GM12878 (cell line): ENCODE measurements at regions not wholly inside any gene's neighbourhood (a gene's known extent, or its start where the extent isn't known, plus 50 kb on each side); places are given as distances from the start of the nearest gene placed in this dataset.

Experiments used
- ATAC-seq: fragments of 200-7000 bp; cut with Tn5 transposase; 3 replicates; pipeline ENCODE4 v1.9.1; 2020; ENCODE audit warnings: mild to moderate bottlenecking, moderate library complexity
- BruUV-seq: library from RNA; stranded (reverse); fragments of 400-500 nt; replicated peaks from 2 replicates; lab custom pipeline; 2021; lab: Mats Ljungman, UMichigan
- CTCF ChIA-PET: fragments of 300-600 bp; sonication (Branson Sonifier 250); formaldehyde crosslinking; extraction: SDS; loops from one replicate; lab custom pipeline; 2021; ENCODE audit warnings: inconsistent platforms; lab: Yijun Ruan, JAX
- POLR2A ChIA-PET: fragments of 350-600 bp; formaldehyde crosslinking; extraction: SDS; loops from one replicate; lab custom pipeline; 2021; ENCODE audit warnings: inconsistent platforms; lab: Charles Lee
- RAD21 ChIA-PET: fragments of 300-600 bp; sonication (Branson Sonifier 250); formaldehyde crosslinking; loops from one replicate; lab custom pipeline; 2023; ENCODE audit warnings: antibody characterized with exemption; ENCODE audit not compliant: unreplicated experiment; lab: Charles Lee
- SMC1A ChIA-PET: fragments of 300-600 bp; sonication (Branson Sonifier 250); formaldehyde crosslinking; loops from one replicate; lab custom pipeline; 2023; ENCODE audit not compliant: unreplicated experiment, uncharacterized antibody; lab: Charles Lee
- DNase-seq: peaks from one replicate; pipeline ENCODE4 v3.0.0-alpha.2; 2011; ENCODE audit warnings: low read depth, low spot score
- FAIRE-seq: peaks from 3 replicates; lab custom pipeline; 2011; peaks lifted over from hg19 to GRCh38; lab: Jason Lieb, UNC
- H2AFZ ChIP-seq: 2 replicates; pipeline ENCODE4 v1.6.0; 2011; ENCODE audit warnings: low read depth, low read length, control low read depth; ENCODE audit not compliant: control insufficient read depth
- H3K27ac ChIP-seq: 2 replicates; pipeline ENCODE4 v1.5.1; 2011; ENCODE audit warnings: control low read depth; ENCODE audit not compliant: control insufficient read depth, insufficient read depth
- H3K27me3 ChIP-seq, 2 experiments: replicated peaks in 1 of 2; 2 replicates each; pipeline versions ENCODE4 v1.6.0 to v1.6.1; 2011; ENCODE audit warnings: low read length in 1 of 2; ENCODE audit not compliant: control insufficient read depth in 2 of 2, insufficient read depth in 2 of 2
- H3K36me3 ChIP-seq, 2 experiments: 2 replicates each; pipeline ENCODE4 v1.5.1; 2011; ENCODE audit warnings: low read length in 1 of 2; ENCODE audit not compliant: control insufficient read depth in 2 of 2, insufficient read depth in 2 of 2
- H3K4me1 ChIP-seq: 2 replicates; pipeline ENCODE4 v1.6.1; 2011; ENCODE audit warnings: mild to moderate bottlenecking, low read length, moderate library complexity, mixed read lengths; ENCODE audit not compliant: control insufficient read depth, insufficient read depth
- H3K4me2 ChIP-seq: 2 replicates; pipeline ENCODE4 v1.6.0; 2011; ENCODE audit warnings: control low read depth; ENCODE audit not compliant: control insufficient read depth, insufficient read depth
- H3K4me3 ChIP-seq: fragments of 200-600 bp; sonication (generic); 2 replicates; pipeline ENCODE4 v1.5.1; 2016
- H3K79me2 ChIP-seq: 2 replicates; pipeline ENCODE4 v1.6.0; 2011; ENCODE audit warnings: low read length; ENCODE audit not compliant: control insufficient read depth, insufficient read depth
- H3K9ac ChIP-seq: 2 replicates; pipeline ENCODE4 v1.8.0; 2011; ENCODE audit warnings: low read length, control low read depth, mixed read lengths; ENCODE audit not compliant: control insufficient read depth, insufficient read depth
- H3K9me3 ChIP-seq: replicated peaks from 3 replicates; pipeline ENCODE4 v1.5.1; 2011; ENCODE audit warnings: mild to moderate bottlenecking, low read length; ENCODE audit not compliant: control insufficient read depth, insufficient read depth
- H4K20me1 ChIP-seq: 2 replicates; pipeline ENCODE4 v1.6.0; 2011; ENCODE audit not compliant: control insufficient read depth, insufficient read depth
- BHLHE40 ChIP-seq, 2 experiments: fragments of 450-650 bp in 1 of 2; IDR thresholded peaks; 2 replicates each; pipeline ENCODE4 v1.6.1; 2011 to 2017; ENCODE audit warnings: low read depth in 2 of 2, borderline replicate concordance in 1 of 2, improper control_type of control experiment in 1 of 2, low read length in 1 of 2, mild to moderate bottlenecking in 1 of 2
- CTCF ChIP-seq, 3 experiments: IDR thresholded peaks in 2 of 3; conservative IDR thresholded peaks in 1 of 3; 2 replicates each; pipeline ENCODE4 v1.5.1; 2011; ENCODE audit warnings: low read depth in 3 of 3, low read length in 3 of 3, mild to moderate bottlenecking in 3 of 3, control low read depth in 2 of 3, moderate library complexity in 2 of 3, inconsistent platforms in 1 of 3, mixed read lengths in 1 of 3; ENCODE audit not compliant: control insufficient read depth in 2 of 3, insufficient read depth in 1 of 3; ENCODE audit errors: extremely low read depth in 1 of 3
- RAD21 ChIP-seq: IDR thresholded peaks from 2 replicates; pipeline ENCODE4 v1.6.1; 2011; ENCODE audit warnings: mild to moderate bottlenecking, low read depth, low read length, moderate library complexity; ENCODE audit not compliant: insufficient read depth
- RUNX3 ChIP-seq: IDR thresholded peaks from 2 replicates; pipeline ENCODE4 v1.6.1; 2012; ENCODE audit warnings: low read length, inconsistent platforms
- SMC3 ChIP-seq: IDR thresholded peaks from 2 replicates; pipeline ENCODE4 v1.6.1; 2011; ENCODE audit warnings: low read length, improper control_type of control experiment, borderline replicate concordance
- TBL1XR1 ChIP-seq: IDR thresholded peaks from 2 replicates; pipeline ENCODE4 v1.6.1; 2012; ENCODE audit warnings: low read depth, low read length, improper control_type of control experiment
- YY1 ChIP-seq: IDR thresholded peaks from 2 replicates; pipeline ENCODE4 v1.6.1; 2011; ENCODE audit warnings: low read depth, mild to moderate bottlenecking, low read length
- ZZZ3 ChIP-seq: IDR thresholded peaks from 2 replicates; pipeline ENCODE4 v1.6.1; 2011; ENCODE audit warnings: low read depth; ENCODE audit not compliant: control insufficient read depth, insufficient read length
- WGBS: methylation state at CpG from one replicate; pipeline ENCODE4 v1.1.6; 2016; ENCODE audit warnings: low lambda C conversion rate; ENCODE audit not compliant: insufficient replicate concordance, insufficient coverage; ENCODE audit errors: missing lambda C conversion rate; 5-methylcytosine and 5-hydroxymethylcytosine counted together
- in situ Hi-C: fragments of 300-500 bp; cut with MboI; formaldehyde crosslinking; loops from 9 replicates; pipeline ENCODE4 v1.14.3; 2018; ENCODE audit warnings: mixed read lengths
- intact Hi-C: fragments of 100-400 bp; cut with micrococcal nuclease; formaldehyde crosslinking; loops from one replicate; pipeline ENCODE4 v1.14.2; 2022; ENCODE audit not compliant: unreplicated experiment
- TF ChIP-seq, protein P1 (sequence below): fragments of 450-650 bp; IDR thresholded peaks from 2 replicates; pipeline ENCODE4 v1.6.1; 2017; ENCODE audit warnings: low read depth, mild to moderate bottlenecking, moderate library complexity
- TF ChIP-seq, protein P2 (sequence below): IDR thresholded peaks from 2 replicates; pipeline ENCODE4 v1.6.1; 2011; ENCODE audit warnings: low read depth, mild to moderate bottlenecking, low read length, moderate library complexity, borderline replicate concordance; ENCODE audit errors: extremely low read depth

DNA sequence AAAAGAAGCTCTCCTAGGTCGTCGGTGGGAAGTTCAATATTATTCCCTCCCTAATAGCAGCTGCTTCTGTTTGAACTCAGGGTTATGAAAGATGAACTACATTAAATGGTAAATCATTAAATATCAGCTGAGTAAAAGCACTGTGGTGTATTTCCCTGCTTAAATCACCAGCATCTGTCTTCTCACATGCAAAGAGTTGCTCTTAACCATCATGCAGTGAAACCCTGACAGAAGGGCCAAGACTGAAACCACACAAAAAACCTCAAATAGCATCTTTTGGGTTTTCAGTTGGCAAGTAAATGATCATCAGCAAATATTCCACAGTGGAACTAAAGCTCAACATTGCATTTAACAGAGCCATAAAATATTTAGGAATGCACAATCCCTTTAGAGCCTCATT is 380.0 kb upstream of the ADGRL2 start:
- Histone ChIP-seq H3K79me2 (no peaks in the 10 kb centered on the region), H3K27me3 (no peaks in the 10 kb centered on the region), H3K36me3 (no peaks in the 10 kb centered on the region), H2AFZ (no peak overlapping the region), H3K9ac (no peak overlapping the region), H3K4me1 (no peaks in the 10 kb centered on the region), H3K9me3 (no peaks in the 10 kb centered on the region), H3K4me2 (no peak overlapping the region), H3K27ac (no peak overlapping the region), H4K20me1 (no peaks in the 10 kb centered on the region), H3K4me3 (no peak overlapping the region)
- SMC1A ChIA-PET = interaction anchor here (0.8 to 1.9 kb wide), 4 partner anchors 17 to 129 kb away, joined by 3 to 5 read pairs (median 4); no protein-coding TSS in a partner anchor
- RAD21 ChIA-PET = no interaction called here
- BruUV-seq = no TSS peak
- in situ Hi-C loops (no loop called here), intact Hi-C loops (no loop called here)
- TF ChIP-seq, protein P1, sequence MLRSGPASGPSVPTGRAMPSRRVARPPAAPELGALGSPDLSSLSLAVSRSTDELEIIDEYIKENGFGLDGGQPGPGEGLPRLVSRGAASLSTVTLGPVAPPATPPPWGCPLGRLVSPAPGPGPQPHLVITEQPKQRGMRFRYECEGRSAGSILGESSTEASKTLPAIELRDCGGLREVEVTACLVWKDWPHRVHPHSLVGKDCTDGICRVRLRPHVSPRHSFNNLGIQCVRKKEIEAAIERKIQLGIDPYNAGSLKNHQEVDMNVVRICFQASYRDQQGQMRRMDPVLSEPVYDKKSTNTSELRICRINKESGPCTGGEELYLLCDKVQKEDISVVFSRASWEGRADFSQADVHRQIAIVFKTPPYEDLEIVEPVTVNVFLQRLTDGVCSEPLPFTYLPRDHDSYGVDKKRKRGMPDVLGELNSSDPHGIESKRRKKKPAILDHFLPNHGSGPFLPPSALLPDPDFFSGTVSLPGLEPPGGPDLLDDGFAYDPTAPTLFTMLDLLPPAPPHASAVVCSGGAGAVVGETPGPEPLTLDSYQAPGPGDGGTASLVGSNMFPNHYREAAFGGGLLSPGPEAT = no peak
- TF ChIP-seq ZZZ3 (no peak), RUNX3 (peak; percentile 35; the same call in 1 of the 2 replicates)
- POLR2A ChIA-PET = no interaction called here
- ATAC-seq (peak; percentile 55), DNase-seq (no peak), FAIRE-seq (no peak)
- WGBS = 68% methylated on average over 2 of the region's 2 CpGs
- CTCF ChIA-PET = interaction anchor here (1.0 to 1.7 kb wide), 3 partner anchors 17 to 340 kb away, joined by 3 to 4 read pairs (median 3); no protein-coding TSS in a partner anchor

GRCh38 chr1:81414488-81415015 is 386.2 kb upstream of the ADGRL2 start:
- no peaks in the 10 kb centered on the region for H3K9me3 ChIP-seq
- FAIRE-seq = peak; percentile 38
- in situ Hi-C loops = no loop called here
- TF ChIP-seq YY1 (0 out of 2 replicates have a peak, but pooled peaks have one; percentile 34), CTCF (IDR thresholded peaks at IDR 0.05 in 2 of 3, conservative IDR thresholded peaks at IDR 0.05 in 1 of 3; ENCODE audit: control insufficient read depth in 2 of 3, extremely low read depth in 1 of 3, insufficient read depth in 1 of 3, low read depth in 3 of 3, low read length in 3 of 3) (peak; percentile 77 to 91 (median 85)), BHLHE40 (IDR thresholded peaks at IDR 0.05; ENCODE audit: borderline replicate concordance in 1 of 2, low read depth in 2 of 2, low read length in 1 of 2) (peak in 1 of 2 experiments; percentile 25; a peak in 1 of 4 replicates), RAD21 (peak; percentile 80), TBL1XR1 (no peak), SMC3 (peak; percentile 69; the same call in 1 of the 2 replicates)
- TF ChIP-seq, protein P2, sequence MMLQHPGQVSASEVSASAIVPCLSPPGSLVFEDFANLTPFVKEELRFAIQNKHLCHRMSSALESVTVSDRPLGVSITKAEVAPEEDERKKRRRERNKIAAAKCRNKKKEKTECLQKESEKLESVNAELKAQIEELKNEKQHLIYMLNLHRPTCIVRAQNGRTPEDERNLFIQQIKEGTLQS = no peak

More at GRCh38 chr1:81414488-81415015, 386.2 kb upstream of the ADGRL2 start:
- ATAC-seq (peak; percentile 98), DNase-seq (peak; percentile 9)
- Histone ChIP-seq H3K4me3 (no peak overlapping the region), H3K27ac (no peak overlapping the region), H3K4me2 (no peak overlapping the region), H3K4me1 (no peaks in the 10 kb centered on the region), H3K27me3 (no peaks in the 10 kb centered on the region; a peak in 1 of 4 replicates), H3K36me3 (no peaks in the 10 kb centered on the region), H3K79me2 (no peaks in the 10 kb centered on the region), H2AFZ (no peak overlapping the region), H3K9ac (no peak overlapping the region), H4K20me1 (no peaks in the 10 kb centered on the region)
- intact Hi-C loops = loop anchor here (1.0 to 10.0 kb wide), 3 partner anchors 134 to 390 kb away; partner anchors contain the start of gene ADGRL2
- no TSS peak for BruUV-seq
- SMC1A ChIA-PET = interaction anchor here (0.5 to 1.8 kb wide), 10 partner anchors 9 to 393 kb away, joined by 3 to 13 read pairs (median 5); no protein-coding TSS in a partner anchor
- WGBS = 6% methylated on average over 10 of the region's 10 CpGs
- CTCF ChIA-PET = interaction anchor here (0.8 to 2.9 kb wide), 23 partner anchors 10 to 1449 kb away, joined by 3 to 18 read pairs (median 3); no protein-coding TSS in a partner anchor
- RAD21 ChIA-PET = interaction anchor here (1.0 to 1.2 kb wide), 2 partner anchors 134 to 138 kb away, joined by 3 read pairs; no protein-coding TSS in a partner anchor
- POLR2A ChIA-PET = no interaction called here
